K562 (cell line): ENCODE measurements at regions not wholly inside any gene's neighbourhood (a gene's known extent, or its start where the extent isn't known, plus 50 kb on each side); places are given as distances from the start of the nearest gene placed in this dataset.

Experiments
- BACH1 ChIP-seq: fragments of 200-800 bp; sonication (Bioruptor generic); IDR thresholded peaks from 2 replicates; pipeline ENCODE4 v1.6.1; 2016; ENCODE audit warnings: missing genetic modification characterization, missing compliant biosample characterization
- CEBPB ChIP-seq: fragments of 450-650 bp; IDR thresholded peaks from 2 replicates; pipeline ENCODE4 v1.6.1; 2016; ENCODE audit warnings: missing genetic modification characterization, missing compliant biosample characterization
- ELF4 ChIP-seq: fragments of 450-650 bp; formaldehyde crosslinking; IDR thresholded peaks from 2 replicates; pipeline ENCODE4 v1.4.0; 2022; ENCODE audit warnings: missing genetic modification characterization
- EWSR1 ChIP-seq: fragments of 450-650 bp; IDR thresholded peaks from 2 replicates; pipeline ENCODE4 v1.6.1; 2018; ENCODE audit warnings: borderline replicate concordance, mild to moderate bottlenecking, low read depth, moderate library complexity; ENCODE audit not compliant: partially characterized antibody
- FOXA1 ChIP-seq: fragments of 450-650 bp; IDR thresholded peaks from 2 replicates; pipeline ENCODE4 v1.6.1; 2016; ENCODE audit warnings: mild to moderate bottlenecking, borderline replicate concordance
- HDAC6 ChIP-seq: IDR thresholded peaks from 2 replicates; pipeline ENCODE4 v1.6.1; 2012; ENCODE audit warnings: low read depth, mild to moderate bottlenecking, control low read depth, inconsistent platforms, low read length, moderate library complexity
- HEY1 ChIP-seq: fragments of 250-450 bp; sonication (Bioruptor Pico); IDR thresholded peaks from 2 replicates; pipeline ENCODE4 v1.5.0; 2020; ENCODE audit warnings: mild to moderate bottlenecking, moderate library complexity, borderline replicate concordance
- HMG20A ChIP-seq: fragments of 450-650 bp; formaldehyde crosslinking; conservative IDR thresholded peaks from 2 replicates; pipeline ENCODE4 v1.4.0; 2020; ENCODE audit warnings: mild to moderate bottlenecking, mixed read lengths
- KHSRP ChIP-seq: fragments of 450-650 bp; IDR thresholded peaks from 2 replicates; pipeline ENCODE4 v1.6.1; 2017
- NONO ChIP-seq, 2 experiments: fragments of 200-400 bp in 1 of 2; fragments of 450-650 bp in 1 of 2; formaldehyde crosslinking in 1 of 2; IDR thresholded peaks; 2 replicates each; pipeline ENCODE4 v1.6.1; 2017; ENCODE audit warnings: low read depth in 2 of 2, mild to moderate bottlenecking in 2 of 2, moderate library complexity in 2 of 2, low read length in 1 of 2
- PHF20 ChIP-seq: fragments of 450-650 bp; IDR thresholded peaks from 2 replicates; pipeline ENCODE4 v1.6.1; 2018; ENCODE audit not compliant: partially characterized antibody
- SRSF9 ChIP-seq: fragments of 200-400 bp; formaldehyde crosslinking; IDR thresholded peaks from 2 replicates; pipeline ENCODE4 v1.6.1; 2017; ENCODE audit warnings: low read depth, low read length, borderline replicate concordance
- TAF1 ChIP-seq: IDR thresholded peaks from 2 replicates; pipeline ENCODE4 v1.6.1; 2011; ENCODE audit warnings: mild to moderate bottlenecking, low read length, moderate library complexity; ENCODE audit not compliant: insufficient read depth, control insufficient read depth, severe bottlenecking; ENCODE audit errors: extremely low read depth
- ZNF253 ChIP-seq: fragments of 250-450 bp; sonication (Bioruptor Pico); conservative IDR thresholded peaks from 2 replicates; pipeline ENCODE4 v1.6.1; 2021; ENCODE audit warnings: mild to moderate bottlenecking
- ZNF263 ChIP-seq: sonication (generic); formaldehyde crosslinking; IDR thresholded peaks from 2 replicates; pipeline ENCODE4 v1.8.0; 2022; ENCODE audit warnings: mild to moderate bottlenecking, missing genetic modification reagents, borderline replicate concordance
- ZNF707 ChIP-seq: fragments of 250-450 bp; sonication (Bioruptor Pico); conservative IDR thresholded peaks from 2 replicates; pipeline ENCODE4 v1.8.0; 2022; ENCODE audit warnings: inconsistent platforms, mild to moderate bottlenecking, moderate library complexity
- TF ChIP-seq, protein P1 (sequence below), 2 experiments: fragments of 150-350 bp in 1 of 2; IDR thresholded peaks; 2 replicates each; pipeline ENCODE4 v1.6.1; 2012 to 2016; ENCODE audit warnings: low read depth in 2 of 2, low read length in 2 of 2, mild to moderate bottlenecking in 1 of 2, moderate library complexity in 1 of 2
- TF ChIP-seq, protein P2 (sequence below): sonication (generic); IDR thresholded peaks from 2 replicates; pipeline ENCODE4 v1.6.1; 2016
- TF ChIP-seq, protein P3 (sequence below), 2 experiments: fragments of 450-650 bp; conservative IDR thresholded peaks; 2 replicates each; pipeline ENCODE4 v1.6.1; 2017; ENCODE audit warnings: mild to moderate bottlenecking in 2 of 2, moderate library complexity in 2 of 2
- TF ChIP-seq, protein P4 (sequence below): sonication (generic); formaldehyde crosslinking; IDR thresholded peaks from 2 replicates; pipeline ENCODE4 v1.8.0; 2022; ENCODE audit warnings: missing genetic modification reagents, mild to moderate bottlenecking, borderline replicate concordance

DNA sequence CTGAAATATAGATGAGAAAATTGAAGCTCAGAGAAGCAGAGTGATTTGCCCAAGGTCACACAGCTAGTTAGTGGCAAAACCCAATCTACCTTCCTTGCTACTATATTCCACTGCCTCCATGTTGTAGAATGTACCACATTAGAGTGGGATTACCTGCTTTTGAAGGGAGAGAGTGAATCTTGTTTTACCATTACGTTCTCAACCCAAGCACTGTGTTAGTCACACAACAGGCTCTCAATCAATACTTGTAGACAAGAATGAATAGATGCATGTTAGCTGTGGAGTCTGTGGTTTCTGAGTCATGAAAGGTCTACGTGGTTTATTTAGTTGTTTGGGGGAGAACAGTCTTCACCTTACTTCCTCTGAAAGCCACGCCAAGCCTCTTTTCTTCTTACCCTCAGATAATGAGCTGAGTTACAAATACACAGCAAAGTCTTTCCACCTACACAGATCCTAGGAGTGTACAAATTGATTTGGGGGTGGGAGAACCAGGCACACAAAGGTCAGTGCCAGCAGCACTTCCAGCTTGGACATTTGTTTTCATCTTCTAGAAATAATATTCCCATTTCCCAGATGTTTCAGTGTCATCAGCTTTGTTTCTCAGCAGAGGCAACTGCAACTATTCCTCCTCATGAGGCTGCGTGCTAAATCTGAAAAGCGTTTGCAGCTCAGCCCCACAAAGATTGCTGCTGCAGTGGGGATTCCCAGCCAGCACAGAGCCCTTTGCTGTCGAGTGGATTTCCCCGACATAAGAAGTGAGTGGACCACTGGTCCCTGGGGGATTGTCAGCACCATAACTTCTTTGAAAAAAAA lies 71.5 kb upstream of the ADO start (continued):
- TF ChIP-seq, protein P1, sequence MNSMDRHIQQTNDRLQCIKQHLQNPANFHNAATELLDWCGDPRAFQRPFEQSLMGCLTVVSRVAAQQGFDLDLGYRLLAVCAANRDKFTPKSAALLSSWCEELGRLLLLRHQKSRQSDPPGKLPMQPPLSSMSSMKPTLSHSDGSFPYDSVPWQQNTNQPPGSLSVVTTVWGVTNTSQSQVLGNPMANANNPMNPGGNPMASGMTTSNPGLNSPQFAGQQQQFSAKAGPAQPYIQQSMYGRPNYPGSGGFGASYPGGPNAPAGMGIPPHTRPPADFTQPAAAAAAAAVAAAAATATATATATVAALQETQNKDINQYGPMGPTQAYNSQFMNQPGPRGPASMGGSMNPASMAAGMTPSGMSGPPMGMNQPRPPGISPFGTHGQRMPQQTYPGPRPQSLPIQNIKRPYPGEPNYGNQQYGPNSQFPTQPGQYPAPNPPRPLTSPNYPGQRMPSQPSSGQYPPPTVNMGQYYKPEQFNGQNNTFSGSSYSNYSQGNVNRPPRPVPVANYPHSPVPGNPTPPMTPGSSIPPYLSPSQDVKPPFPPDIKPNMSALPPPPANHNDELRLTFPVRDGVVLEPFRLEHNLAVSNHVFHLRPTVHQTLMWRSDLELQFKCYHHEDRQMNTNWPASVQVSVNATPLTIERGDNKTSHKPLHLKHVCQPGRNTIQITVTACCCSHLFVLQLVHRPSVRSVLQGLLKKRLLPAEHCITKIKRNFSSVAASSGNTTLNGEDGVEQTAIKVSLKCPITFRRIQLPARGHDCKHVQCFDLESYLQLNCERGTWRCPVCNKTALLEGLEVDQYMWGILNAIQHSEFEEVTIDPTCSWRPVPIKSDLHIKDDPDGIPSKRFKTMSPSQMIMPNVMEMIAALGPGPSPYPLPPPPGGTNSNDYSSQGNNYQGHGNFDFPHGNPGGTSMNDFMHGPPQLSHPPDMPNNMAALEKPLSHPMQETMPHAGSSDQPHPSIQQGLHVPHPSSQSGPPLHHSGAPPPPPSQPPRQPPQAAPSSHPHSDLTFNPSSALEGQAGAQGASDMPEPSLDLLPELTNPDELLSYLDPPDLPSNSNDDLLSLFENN (IDR thresholded peaks at IDR 0.05; ENCODE audit: low read depth in 2 of 2, low read length in 2 of 2) = no peak
- TF ChIP-seq, protein P2, sequence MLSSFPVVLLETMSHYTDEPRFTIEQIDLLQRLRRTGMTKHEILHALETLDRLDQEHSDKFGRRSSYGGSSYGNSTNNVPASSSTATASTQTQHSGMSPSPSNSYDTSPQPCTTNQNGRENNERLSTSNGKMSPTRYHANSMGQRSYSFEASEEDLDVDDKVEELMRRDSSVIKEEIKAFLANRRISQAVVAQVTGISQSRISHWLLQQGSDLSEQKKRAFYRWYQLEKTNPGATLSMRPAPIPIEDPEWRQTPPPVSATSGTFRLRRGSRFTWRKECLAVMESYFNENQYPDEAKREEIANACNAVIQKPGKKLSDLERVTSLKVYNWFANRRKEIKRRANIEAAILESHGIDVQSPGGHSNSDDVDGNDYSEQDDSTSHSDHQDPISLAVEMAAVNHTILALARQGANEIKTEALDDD = 0 out of 2 replicates have a peak, but pooled peaks have one; percentile 16
- no peak for TF ChIP-seq ELF4
- no peak for TF ChIP-seq PHF20
- TF ChIP-seq HEY1 (CRISPR knock-in tag) = no peak
- no peak for TF ChIP-seq HMG20A (CRISPR knock-in tag)
- no peak for TF ChIP-seq NONO (IDR thresholded peaks at IDR 0.05; ENCODE audit: low read depth in 2 of 2, low read length in 1 of 2)
- no peak for TF ChIP-seq ZNF707
- no peak for TF ChIP-seq EWSR1
- no peak for TF ChIP-seq BACH1
- no peak for TF ChIP-seq ZNF253 (CRISPR knock-in tag)
- no peak for TF ChIP-seq CEBPB (tag)
- TF ChIP-seq TAF1 = no peak
- no peak for TF ChIP-seq FOXA1
- no peak for TF ChIP-seq KHSRP
- TF ChIP-seq ZNF263 = no peak
- TF ChIP-seq, protein P3, sequence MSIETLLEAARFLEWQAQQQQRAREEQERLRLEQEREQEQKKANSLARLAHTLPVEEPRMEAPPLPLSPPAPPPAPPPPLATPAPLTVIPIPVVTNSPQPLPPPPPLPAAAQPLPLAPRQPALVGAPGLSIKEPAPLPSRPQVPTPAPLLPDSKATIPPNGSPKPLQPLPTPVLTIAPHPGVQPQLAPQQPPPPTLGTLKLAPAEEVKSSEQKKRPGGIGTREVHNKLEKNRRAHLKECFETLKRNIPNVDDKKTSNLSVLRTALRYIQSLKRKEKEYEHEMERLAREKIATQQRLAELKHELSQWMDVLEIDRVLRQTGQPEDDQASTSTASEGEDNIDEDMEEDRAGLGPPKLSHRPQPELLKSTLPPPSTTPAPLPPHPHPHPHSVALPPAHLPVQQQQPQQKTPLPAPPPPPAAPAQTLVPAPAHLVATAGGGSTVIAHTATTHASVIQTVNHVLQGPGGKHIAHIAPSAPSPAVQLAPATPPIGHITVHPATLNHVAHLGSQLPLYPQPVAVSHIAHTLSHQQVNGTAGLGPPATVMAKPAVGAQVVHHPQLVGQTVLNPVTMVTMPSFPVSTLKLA (conservative IDR thresholded peaks at IDR 0.05) = no peak
- no peak for TF ChIP-seq SRSF9
- no peak for TF ChIP-seq HDAC6
- TF ChIP-seq, protein P4, sequence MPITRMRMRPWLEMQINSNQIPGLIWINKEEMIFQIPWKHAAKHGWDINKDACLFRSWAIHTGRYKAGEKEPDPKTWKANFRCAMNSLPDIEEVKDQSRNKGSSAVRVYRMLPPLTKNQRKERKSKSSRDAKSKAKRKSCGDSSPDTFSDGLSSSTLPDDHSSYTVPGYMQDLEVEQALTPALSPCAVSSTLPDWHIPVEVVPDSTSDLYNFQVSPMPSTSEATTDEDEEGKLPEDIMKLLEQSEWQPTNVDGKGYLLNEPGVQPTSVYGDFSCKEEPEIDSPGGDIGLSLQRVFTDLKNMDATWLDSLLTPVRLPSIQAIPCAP (CRISPR knock-in tag) = no peak
